ENCODE measurements at regions not wholly inside any gene's neighbourhood (a gene's known extent, or its start where the extent isn't known, plus 50 kb on each side); places are given as distances from the start of the nearest gene placed in this dataset.
A peak's percentile ranks its signal among the peaks of the same experiment; 100 is the strongest.

GRCh38 chr15:68875377-68876116 lies 54.8 kb upstream of the SPESP1 start:
- no peak overlapping the region for H3K9ac ChIP-seq (ENCODE audit: low read length)
- no peaks in the 10 kb centered on the region for H3F3A ChIP-seq (ENCODE audit: insufficient read depth, low read length, poor library complexity, severe bottlenecking)
- H3K27ac ChIP-seq (ENCODE audit: low read length): no peak overlapping the region
- H2AFZ ChIP-seq (ENCODE audit: low read depth, low read length): no peak overlapping the region
- H3K9me2 ChIP-seq (ENCODE audit: insufficient read depth, low read length): no peaks in the 10 kb centered on the region
- TF ChIP-seq SMC3 (conservative IDR thresholded peaks at IDR 0.05; ENCODE audit: poor library complexity) (peak; percentile 99), CTCF (IDR thresholded peaks at IDR 0.05; ENCODE audit: poor library complexity, severe bottlenecking) (peak; percentile 96), EP300 (conservative IDR thresholded peaks at IDR 0.05; ENCODE audit: poor library complexity, severe bottlenecking) (no peak), REST (IDR thresholded peaks at IDR 0.05; ENCODE audit: borderline replicate concordance) (no peak), TAF1 (IDR thresholded peaks at IDR 0.05; ENCODE audit: low read depth) (no peak), EZH2 (IDR thresholded peaks at IDR 0.05; ENCODE audit: borderline replicate concordance, insufficient read depth, low read length, poor library complexity, severe bottlenecking) (no peak), RAD21 (conservative IDR thresholded peaks at IDR 0.05) (peak; percentile 98), POLR2AphosphoS5 (IDR thresholded peaks at IDR 0.05) (no peak), MXI1 (conservative IDR thresholded peaks at IDR 0.05; ENCODE audit: poor library complexity, severe bottlenecking) (peak; percentile 81)
- no peaks in the 10 kb centered on the region for H3K36me3 ChIP-seq (ENCODE audit: insufficient read depth, low read length)
- no peaks in the 10 kb centered on the region for H4K20me1 ChIP-seq (ENCODE audit: insufficient read depth)
- H3K27me3 ChIP-seq (ENCODE audit: insufficient read depth, low read depth, low read length): no peaks in the 10 kb centered on the region
- peak overlapping the region; percentile 38 for H3K4me2 ChIP-seq (ENCODE audit: low read length)
- H3K4me3 ChIP-seq (ENCODE audit: low read length): peak overlapping the region; percentile 60
- H3K9me3 ChIP-seq (ENCODE audit: low read length): no peaks in the 10 kb centered on the region
- H3K79me2 ChIP-seq (replicated peaks; ENCODE audit: insufficient read depth, low read length): no peaks in the 10 kb centered on the region

GRCh38 chr15:68877626-68878025 lies 52.7 kb upstream of the SPESP1 start:
- Histone ChIP-seq H3F3A (ENCODE audit: insufficient read depth, low read length, poor library complexity, severe bottlenecking) (no peaks in the 10 kb centered on the region), H3K9me3 (ENCODE audit: low read length) (no peaks in the 10 kb centered on the region), H3K27me3 (ENCODE audit: insufficient read depth, low read depth, low read length) (no peaks in the 10 kb centered on the region), H2AFZ (ENCODE audit: low read depth, low read length) (no peak overlapping the region), H3K4me3 (ENCODE audit: low read length) (no peak overlapping the region), H3K27ac (ENCODE audit: low read length) (no peak overlapping the region), H3K36me3 (ENCODE audit: insufficient read depth, low read length) (no peaks in the 10 kb centered on the region), H3K4me2 (ENCODE audit: low read length) (no peak overlapping the region), H4K20me1 (ENCODE audit: insufficient read depth) (no peaks in the 10 kb centered on the region), H3K79me2 (replicated peaks; ENCODE audit: insufficient read depth, low read length) (no peaks in the 10 kb centered on the region), H3K9me2 (ENCODE audit: insufficient read depth, low read length) (no peaks in the 10 kb centered on the region), H3K9ac (ENCODE audit: low read length) (no peak overlapping the region)
- TF ChIP-seq MXI1 (conservative IDR thresholded peaks at IDR 0.05; ENCODE audit: poor library complexity, severe bottlenecking): no peak
- TF ChIP-seq REST (IDR thresholded peaks at IDR 0.05; ENCODE audit: borderline replicate concordance): no peak
- TF ChIP-seq POLR2AphosphoS5 (IDR thresholded peaks at IDR 0.05): no peak

Data from neural cell (in vitro differentiated cells).